ENCODE measurements at regions not wholly inside any gene's neighbourhood (a gene's known extent, or its start where the extent isn't known, plus 50 kb on each side); places are given as distances from the start of the nearest gene placed in this dataset.
"Not testable (repeated sequence)": the region's sequence is repeated elsewhere in the genome, so short reads cannot be mapped to it uniquely, and the experiment has no call there.

DNA sequence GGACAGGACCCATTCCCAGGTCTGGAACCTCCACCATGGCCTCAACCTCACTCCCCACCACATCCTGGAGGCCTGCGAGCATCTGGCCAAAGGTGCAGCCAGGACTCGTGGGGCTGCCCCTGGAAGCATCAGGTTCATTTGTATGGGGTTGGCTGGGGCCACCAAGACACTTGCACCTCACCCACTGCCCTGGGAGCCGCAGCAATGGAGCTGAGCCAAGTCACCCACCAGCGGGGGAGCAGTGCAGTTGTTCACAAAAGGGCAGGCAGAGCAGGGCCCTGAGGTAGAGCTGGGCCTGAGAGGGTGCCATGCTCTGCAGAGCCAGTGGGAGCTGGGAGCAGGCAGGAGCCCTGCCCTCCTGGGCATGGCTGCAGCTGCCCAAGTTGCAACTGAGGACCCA, 163.5 kb downstream of the FAM47A start:
- no peak overlapping the region for H3K27ac ChIP-seq (replicated peaks)
- TF ChIP-seq POLR2AphosphoS5 (IDR thresholded peaks at IDR 0.05; ENCODE audit: low read depth) (no peak), CTCF (IDR thresholded peaks at IDR 0.05; ENCODE audit: insufficient read depth, low read length) (no peak), GABPA (IDR thresholded peaks at IDR 0.05; ENCODE audit: low read depth) (no peak), SPI1 (IDR thresholded peaks at IDR 0.05; ENCODE audit: borderline replicate concordance, low read depth) (no peak), REST (IDR thresholded peaks at IDR 0.05; ENCODE audit: insufficient replicate concordance, low read depth) (no peak)
- no peak overlapping the region for H3K4me3 ChIP-seq (replicated peaks; ENCODE audit: insufficient read depth, low read length)
- H3K27me3 ChIP-seq (ENCODE audit: insufficient read depth, poor library complexity, severe bottlenecking), result no peaks in the 10 kb centered on the region
- DNase-seq (ENCODE audit: low read depth in 1 of 2, low spot score in 1 of 2), result no peak

DNA sequence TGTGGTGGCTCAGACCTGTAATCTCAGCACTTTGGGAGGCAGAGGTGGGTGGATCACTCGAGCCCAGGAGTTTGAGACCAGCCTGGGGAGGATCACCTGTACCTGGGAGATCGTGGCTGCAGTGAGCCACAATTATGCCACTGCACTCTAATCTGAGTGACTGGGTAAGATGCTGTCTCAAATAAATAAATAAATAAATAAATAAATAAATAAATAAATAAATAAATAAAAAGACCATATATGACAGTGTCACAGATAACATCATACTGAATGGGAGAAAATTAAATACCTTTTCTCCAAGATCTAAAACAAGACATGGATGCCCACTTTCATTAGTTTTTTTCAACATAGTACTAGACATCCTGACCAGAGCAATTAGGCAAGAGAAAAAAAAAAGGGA, 182.8 kb downstream of the FAM47A start:
- Histone ChIP-seq H3K4me3 (replicated peaks; ENCODE audit: insufficient read depth, low read length) (no peak overlapping the region), H3K27me3 (ENCODE audit: insufficient read depth, poor library complexity, severe bottlenecking) (no peaks in the 10 kb centered on the region), H3K27ac (replicated peaks) (no peak overlapping the region)
- DNase-seq (ENCODE audit: low read depth in 1 of 2, low spot score in 1 of 2), result no peak
- no peak for TF ChIP-seq CTCF (IDR thresholded peaks at IDR 0.05; ENCODE audit: insufficient read depth, low read length)
- no peak for TF ChIP-seq POLR2AphosphoS5 (IDR thresholded peaks at IDR 0.05; ENCODE audit: low read depth)
- TF ChIP-seq GABPA (IDR thresholded peaks at IDR 0.05; ENCODE audit: low read depth), result no peak
- no peak for TF ChIP-seq SPI1 (IDR thresholded peaks at IDR 0.05; ENCODE audit: borderline replicate concordance, low read depth)
- TF ChIP-seq REST (IDR thresholded peaks at IDR 0.05; ENCODE audit: insufficient replicate concordance, low read depth), result no peak

- H3K27ac ChIP-seq (replicated peaks); DNase-seq (ENCODE audit: low read depth in 1 of 2, low spot score in 1 of 2); H3K4me3 ChIP-seq (replicated peaks; ENCODE audit: insufficient read depth, low read length); H3K27me3 ChIP-seq (ENCODE audit: insufficient read depth, poor library complexity, severe bottlenecking): not testable (repeated sequence)
These were observed 205.9 kb downstream of the FAM47A start for GRCh38 chrX:33926249-33926648.

GRCh38 chrX:33923262-33923661, 208.9 kb downstream of the FAM47A start:
- Histone ChIP-seq H3K4me3 (replicated peaks; ENCODE audit: insufficient read depth, low read length) (no peak overlapping the region), H3K27ac (replicated peaks) (no peak overlapping the region), H3K27me3 (ENCODE audit: insufficient read depth, poor library complexity, severe bottlenecking) (no peaks in the 10 kb centered on the region)
- TF ChIP-seq SPI1 (IDR thresholded peaks at IDR 0.05; ENCODE audit: borderline replicate concordance, low read depth) (no peak), GABPA (IDR thresholded peaks at IDR 0.05; ENCODE audit: low read depth) (no peak), REST (IDR thresholded peaks at IDR 0.05; ENCODE audit: insufficient replicate concordance, low read depth) (no peak), POLR2AphosphoS5 (IDR thresholded peaks at IDR 0.05; ENCODE audit: low read depth) (no peak), CTCF (IDR thresholded peaks at IDR 0.05; ENCODE audit: insufficient read depth, low read length) (no peak)
- DNase-seq (ENCODE audit: low read depth in 1 of 2, low spot score in 1 of 2), result no peak
